CD4-positive, alpha-beta memory T cell (primary cell): ENCODE measurements at regions not wholly inside any gene's neighbourhood (a gene's known extent, or its start where the extent isn't known, plus 50 kb on each side); places are given as distances from the start of the nearest gene placed in this dataset.

Source experiments
- CTCF ChIA-PET: fragments of 350-600 bp; sonication (Branson Sonifier 250); formaldehyde crosslinking; loops from one replicate; lab custom pipeline; 2021; ENCODE audit warnings: inconsistent platforms; ENCODE audit not compliant: partially characterized antibody; lab: Charles Lee
- POLR2A ChIA-PET: fragments of 350-600 bp; sonication (Branson Sonifier 250); formaldehyde crosslinking; loops from one replicate; lab custom pipeline; 2021; ENCODE audit not compliant: partially characterized antibody; lab: Charles Lee
- DNase-seq, 5 donors: peaks; one replicate each; pipeline versions ENCODE4 v3.0.0 to v3.0.0-alpha.2; 2020 to 2022; ENCODE audit warnings: mixed read lengths in 1 of 5
- H3K27ac ChIP-seq: one replicate; pipeline ENCODE4 v1.7.0; 2013; ENCODE audit warnings: low read depth, low read length
- H3K27me3 ChIP-seq: 2 replicates; pipeline ENCODE4 v1.7.0; 2013; ENCODE audit warnings: mild to moderate bottlenecking, low read length, moderate library complexity; ENCODE audit not compliant: insufficient read depth
- H3K36me3 ChIP-seq: 2 replicates; pipeline ENCODE4 v1.7.0; 2013; ENCODE audit warnings: mild to moderate bottlenecking, low read length, moderate library complexity; ENCODE audit not compliant: insufficient read depth
- H3K4me1 ChIP-seq: 2 replicates; pipeline ENCODE4 v1.7.0; 2013; ENCODE audit warnings: mild to moderate bottlenecking, low read length, moderate library complexity; ENCODE audit not compliant: insufficient read depth
- H3K4me3 ChIP-seq, 2 donors: one replicate each; pipeline ENCODE4 v1.7.0; 2013; ENCODE audit warnings: low read length in 2 of 2, mild to moderate bottlenecking in 1 of 2
- H3K9me3 ChIP-seq, 2 donors: one replicate each; pipeline ENCODE4 v1.7.0; 2013; ENCODE audit warnings: low read length in 2 of 2, control low read depth in 1 of 2; ENCODE audit not compliant: control insufficient read depth in 1 of 2
- H3K27ac Mint-ChIP-seq, 7 donors: one replicate each; pipeline ENCODE4 v1.8.0; 2020 to 2021; ENCODE audit warnings: mixed read lengths in 7 of 7, mild to moderate bottlenecking in 6 of 7, inconsistent platforms in 3 of 7, moderate library complexity in 3 of 7
- H3K27me3 Mint-ChIP-seq, 2 donors: one replicate each; pipeline ENCODE4 v1.8.0; 2020 to 2021; ENCODE audit warnings: mixed read lengths in 2 of 2
- H3K36me3 Mint-ChIP-seq, 2 donors: one replicate each; pipeline ENCODE4 v1.8.0; 2020 to 2021; ENCODE audit warnings: mixed read lengths in 2 of 2, inconsistent platforms in 1 of 2, mild to moderate bottlenecking in 1 of 2
- H3K4me1 Mint-ChIP-seq, 4 donors: one replicate each; pipeline ENCODE4 v1.8.0; 2020 to 2021; ENCODE audit warnings: mixed read lengths in 4 of 4, mild to moderate bottlenecking in 1 of 4
- H3K4me3 Mint-ChIP-seq, 8 donors: one replicate each; pipeline ENCODE4 v1.8.0; 2020 to 2021; ENCODE audit warnings: mixed read lengths in 8 of 8, mild to moderate bottlenecking in 7 of 8, moderate library complexity in 6 of 8, inconsistent platforms in 3 of 8
- H3K9me3 Mint-ChIP-seq, 8 donors: one replicate each; pipeline ENCODE4 v1.8.0; 2020 to 2021; ENCODE audit warnings: mixed read lengths in 8 of 8, mild to moderate bottlenecking in 5 of 8, inconsistent platforms in 3 of 8, moderate library complexity in 1 of 8
- intact Hi-C: fragments of 100-400 bp; cut with micrococcal nuclease; formaldehyde crosslinking; loops from one replicate; pipeline ENCODE4 v1.15.1; 2023

GRCh38 chr5:34542818-34543217 is 113.3 kb upstream of the RAI14 start:
- intact Hi-C loops, result no loop called here
- ChIA-PET CTCF (no interaction called here), POLR2A (no interaction called here)
- Histone ChIP-seq H3K9me3 (no peaks in the 10 kb centered on the region), H3K36me3 (no peaks in the 10 kb centered on the region), H3K27ac (no peak overlapping the region), H3K27me3 (no peaks in the 10 kb centered on the region), H3K4me1 (no peaks in the 10 kb centered on the region), H3K4me3 (no peak overlapping the region)
- no peak overlapping the region for H3K4me3 Mint-ChIP-seq
- no peak overlapping the region for H3K27ac Mint-ChIP-seq
- H3K4me1 Mint-ChIP-seq, result no peaks in the 10 kb centered on the region
- peaks cover 0 to 4% of the 10 kb centered on the region in 2 donors for H3K36me3 Mint-ChIP-seq
- peaks cover 14 to 17% of the 10 kb centered on the region in 2 donors for H3K27me3 Mint-ChIP-seq
- no peak for DNase-seq
- peaks cover 0 to 40% (median 18%) of the 10 kb centered on the region in 8 donors for H3K9me3 Mint-ChIP-seq

- Histone ChIP-seq H3K27ac (no peak overlapping the region), H3K4me1 (no peaks in the 10 kb centered on the region), H3K27me3 (no peaks in the 10 kb centered on the region), H3K36me3 (no peaks in the 10 kb centered on the region), H3K4me3 (no peak overlapping the region), H3K9me3 (no peaks in the 10 kb centered on the region)
- intact Hi-C loops, result no loop called here
- Mint-ChIP-seq H3K36me3 (peaks cover 0 to 4% of the 10 kb centered on the region in 2 donors), H3K9me3 (peaks cover 0 to 40% (median 19%) of the 10 kb centered on the region in 8 donors), H3K4me3 (no peak overlapping the region), H3K4me1 (no peaks in the 10 kb centered on the region), H3K27ac (no peak overlapping the region), H3K27me3 (peaks cover 11 to 18% of the 10 kb centered on the region in 2 donors)
- ChIA-PET POLR2A (no interaction called here), CTCF (no interaction called here)
- no peak for DNase-seq
These were observed 112.4 kb upstream of the RAI14 start for GRCh38 chr5:34543687-34544086.

- Mint-ChIP-seq H3K9me3 (peaks cover 0 to 40% (median 19%) of the 10 kb centered on the region in 8 donors), H3K27ac (no peak overlapping the region), H3K36me3 (peaks cover 0 to 4% of the 10 kb centered on the region in 2 donors), H3K4me3 (no peak overlapping the region), H3K27me3 (peaks cover 9 to 14% of the 10 kb centered on the region in 2 donors), H3K4me1 (no peaks in the 10 kb centered on the region)
- H3K27me3 ChIP-seq, result no peaks in the 10 kb centered on the region
- DNase-seq, result no peak
- no peaks in the 10 kb centered on the region for H3K4me1 ChIP-seq
- POLR2A ChIA-PET, result no interaction called here
- no peak overlapping the region for H3K4me3 ChIP-seq
- no peaks in the 10 kb centered on the region for H3K9me3 ChIP-seq
- no peak overlapping the region for H3K27ac ChIP-seq
- intact Hi-C loops, result no loop called here
- H3K36me3 ChIP-seq, result no peaks in the 10 kb centered on the region
- CTCF ChIA-PET, result no interaction called here
These were observed 111.7 kb upstream of the RAI14 start for GRCh38 chr5:34544403-34544802.

- Mint-ChIP-seq H3K27me3 (peaks cover 3 to 10% of the 10 kb centered on the region in 2 donors), H3K27ac (no peak overlapping the region), H3K36me3 (peaks cover 0 to 4% of the 10 kb centered on the region in 2 donors), H3K9me3 (peaks cover 0 to 40% (median 19%) of the 10 kb centered on the region in 8 donors), H3K4me3 (no peak overlapping the region), H3K4me1 (no peaks in the 10 kb centered on the region)
- intact Hi-C loops, result no loop called here
- H3K4me1 ChIP-seq, result no peaks in the 10 kb centered on the region
- no peaks in the 10 kb centered on the region for H3K36me3 ChIP-seq
- ChIA-PET CTCF (no interaction called here), POLR2A (no interaction called here)
- H3K4me3 ChIP-seq, result no peak overlapping the region
- H3K27me3 ChIP-seq, result no peaks in the 10 kb centered on the region
- H3K27ac ChIP-seq, result no peak overlapping the region
- no peak for DNase-seq
- H3K9me3 ChIP-seq, result no peaks in the 10 kb centered on the region
These were observed 111.0 kb upstream of the RAI14 start for GRCh38 chr5:34545164-34545563.

- peaks cover 0 to 40% (median 19%) of the 10 kb centered on the region in 8 donors for H3K9me3 Mint-ChIP-seq
- H3K4me3 Mint-ChIP-seq, result no peak overlapping the region
- ChIA-PET POLR2A (no interaction called here), CTCF (no interaction called here)
- peaks cover 0 to 4% of the 10 kb centered on the region in 2 donors for H3K36me3 Mint-ChIP-seq
- Histone ChIP-seq H3K4me3 (no peak overlapping the region), H3K27ac (no peak overlapping the region), H3K4me1 (no peaks in the 10 kb centered on the region), H3K27me3 (no peaks in the 10 kb centered on the region), H3K9me3 (no peaks in the 10 kb centered on the region), H3K36me3 (no peaks in the 10 kb centered on the region)
- no peak overlapping the region for H3K27ac Mint-ChIP-seq
- no peaks in the 10 kb centered on the region for H3K4me1 Mint-ChIP-seq
- intact Hi-C loops, result no loop called here
- H3K27me3 Mint-ChIP-seq, result peaks cover 3 to 10% of the 10 kb centered on the region in 2 donors
- no peak for DNase-seq
These were observed 110.5 kb upstream of the RAI14 start for GRCh38 chr5:34545626-34546025.

- intact Hi-C loops, result no loop called here
- CTCF ChIA-PET, result no interaction called here
- peaks cover 0 to 40% (median 18%) of the 10 kb centered on the region in 8 donors for H3K9me3 Mint-ChIP-seq
These were observed 108.6 kb upstream of the RAI14 start for GRCh38 chr5:34547300-34548085.

GRCh38 chr5:34548086-34548403 is 108.1 kb upstream of the RAI14 start:
- H3K27me3 Mint-ChIP-seq, result peaks cover 2 to 5% of the 10 kb centered on the region in 2 donors
- POLR2A ChIA-PET, result no interaction called here
- H3K27ac Mint-ChIP-seq, result no peak overlapping the region

More at GRCh38 chr5:34547300-34548085, 108.6 kb upstream of the RAI14 start:
- no peaks in the 10 kb centered on the region for H3K27me3 ChIP-seq
- DNase-seq, result no peak
- Mint-ChIP-seq H3K4me3 (no peak overlapping the region), H3K27ac (no peak overlapping the region), H3K36me3 (no peaks in the 10 kb centered on the region), H3K27me3 (peaks cover 2 to 5% of the 10 kb centered on the region in 2 donors), H3K4me1 (no peaks in the 10 kb centered on the region)
- no peak overlapping the region for H3K27ac ChIP-seq
- no peaks in the 10 kb centered on the region for H3K4me1 ChIP-seq
- POLR2A ChIA-PET, result no interaction called here
- H3K4me3 ChIP-seq, result no peak overlapping the region
- H3K9me3 ChIP-seq, result no peaks in the 10 kb centered on the region
- no peaks in the 10 kb centered on the region for H3K36me3 ChIP-seq

More at GRCh38 chr5:34548086-34548403, 108.1 kb upstream of the RAI14 start:
- Histone ChIP-seq H3K36me3 (no peaks in the 10 kb centered on the region), H3K4me1 (no peaks in the 10 kb centered on the region), H3K4me3 (no peak overlapping the region), H3K27ac (no peak overlapping the region), H3K27me3 (no peaks in the 10 kb centered on the region), H3K9me3 (no peaks in the 10 kb centered on the region)
- Mint-ChIP-seq H3K4me3 (no peak overlapping the region), H3K4me1 (no peaks in the 10 kb centered on the region), H3K9me3 (peaks cover 0 to 38% (median 17%) of the 10 kb centered on the region in 8 donors), H3K36me3 (no peaks in the 10 kb centered on the region)
- intact Hi-C loops, result no loop called here
- CTCF ChIA-PET, result no interaction called here
- no peak for DNase-seq
